Cardiac muscle cell (in vitro differentiated cells and primary cell): ENCODE measurements at regions not wholly inside any gene's neighbourhood (a gene's known extent, or its start where the extent isn't known, plus 50 kb on each side); places are given as distances from the start of the nearest gene placed in this dataset.

Source experiments
- DNase-seq, 2 donors: peaks; one replicate each; pipeline versions ENCODE4 v3.0.0 to v3.0.0-alpha.2; 2010 to 2017; ENCODE audit warnings: low read depth in 1 of 2, low spot score in 1 of 2
- H3K27ac ChIP-seq: fragments of 200-600 bp; sonication (generic); 2 replicates; pipeline ENCODE4 v1.5.1; 2016
- H3K27me3 ChIP-seq: fragments of 200-600 bp; sonication (generic); 2 replicates; pipeline ENCODE4 v1.6.0; 2016; ENCODE audit warnings: control low read depth
- H3K36me3 ChIP-seq: fragments of 200-600 bp; sonication (generic); 2 replicates; pipeline ENCODE4 v1.5.1; 2016; ENCODE audit warnings: control low read depth
- H3K4me1 ChIP-seq: fragments of 200-600 bp; sonication (generic); 2 replicates; pipeline ENCODE4 v1.8.1; 2017; ENCODE audit warnings: low read depth, mild to moderate bottlenecking, mixed run types
- H3K4me3 ChIP-seq: fragments of 200-600 bp; sonication (generic); 2 replicates; pipeline ENCODE4 v1.5.1; 2016; ENCODE audit warnings: mild to moderate bottlenecking
- H3K9me3 ChIP-seq: fragments of 200-600 bp; sonication (generic); 2 replicates; pipeline ENCODE4 v1.5.1; 2017; ENCODE audit warnings: low read depth, mild to moderate bottlenecking, control low read depth
- CTCF ChIP-seq: IDR thresholded peaks from 2 replicates; pipeline ENCODE4 v1.5.1; 2012; ENCODE audit warnings: low read depth, mild to moderate bottlenecking, low read length

GRCh38 chr20:61117725-61118124, 134.3 kb upstream of the CDH4 start:
- Histone ChIP-seq H3K4me3 (no peak overlapping the region), H3K36me3 (no peaks in the 10 kb centered on the region), H3K9me3 (no peaks in the 10 kb centered on the region), H3K27ac (no peak overlapping the region), H3K27me3 (no peaks in the 10 kb centered on the region), H3K4me1 (peaks cover 25% of the 10 kb centered on the region)
- DNase-seq = no peak
- no peak for TF ChIP-seq CTCF

GRCh38 chr20:61118429-61119224, 133.4 kb upstream of the CDH4 start:
- H3K27ac ChIP-seq = no peak overlapping the region
- no peaks in the 10 kb centered on the region for H3K27me3 ChIP-seq
- H3K4me3 ChIP-seq = no peak overlapping the region
- H3K9me3 ChIP-seq = no peaks in the 10 kb centered on the region
- H3K4me1 ChIP-seq = peaks cover 25% of the 10 kb centered on the region
- TF ChIP-seq CTCF = no peak
- no peaks in the 10 kb centered on the region for H3K36me3 ChIP-seq
- no peak for DNase-seq

- H3K4me3 ChIP-seq = no peak overlapping the region
- peaks cover 25% of the 10 kb centered on the region for H3K4me1 ChIP-seq
- H3K36me3 ChIP-seq = no peaks in the 10 kb centered on the region
- TF ChIP-seq CTCF = no peak
- no peak overlapping the region for H3K27ac ChIP-seq
- no peaks in the 10 kb centered on the region for H3K9me3 ChIP-seq
- H3K27me3 ChIP-seq = no peaks in the 10 kb centered on the region
- DNase-seq = no peak
Observed at GRCh38 chr20:61119273-61119672, 132.8 kb upstream of the CDH4 start.

GRCh38 chr20:61119794-61120410, 132.2 kb upstream of the CDH4 start:
- TF ChIP-seq CTCF = no peak
- no peak overlapping the region for H3K4me3 ChIP-seq
- H3K4me1 ChIP-seq = peaks cover 25% of the 10 kb centered on the region
- no peak for DNase-seq
- H3K9me3 ChIP-seq = no peaks in the 10 kb centered on the region
- no peaks in the 10 kb centered on the region for H3K36me3 ChIP-seq
- H3K27me3 ChIP-seq = no peaks in the 10 kb centered on the region
- H3K27ac ChIP-seq = no peak overlapping the region

GRCh38 chr20:61120595-61121515, 131.2 kb upstream of the CDH4 start:
- TF ChIP-seq CTCF = peak; percentile 29
- peaks cover 19% of the 10 kb centered on the region for H3K4me1 ChIP-seq
- H3K27me3 ChIP-seq = no peaks in the 10 kb centered on the region
- no peaks in the 10 kb centered on the region for H3K36me3 ChIP-seq
- DNase-seq = peak; percentile 36 to 68
- H3K27ac ChIP-seq = peak overlapping the region; percentile 20
- H3K4me3 ChIP-seq = no peak overlapping the region
- H3K9me3 ChIP-seq = no peaks in the 10 kb centered on the region
